ENCODE measurements at regions not wholly inside any gene's neighbourhood (a gene's known extent, or its start where the extent isn't known, plus 50 kb on each side); places are given as distances from the start of the nearest gene placed in this dataset.

DNA sequence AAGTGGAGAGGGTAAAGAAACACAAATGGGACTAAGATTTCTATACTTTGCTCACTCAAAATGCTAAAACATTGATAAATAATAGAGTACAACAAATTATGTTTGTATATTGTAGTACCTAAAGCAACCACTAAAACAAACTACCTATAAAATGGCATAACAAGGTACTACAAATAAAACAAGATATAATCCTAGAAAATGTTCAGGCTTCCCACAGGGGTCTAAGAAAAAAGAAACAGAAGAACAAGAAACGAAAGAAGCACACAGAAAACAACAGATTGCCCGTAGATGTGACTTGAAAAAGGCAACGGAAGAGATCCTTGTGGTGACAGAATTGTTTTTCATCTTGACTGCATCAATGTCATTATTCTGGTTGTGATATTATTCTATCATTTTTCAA is 63.3 kb upstream of the ADGRL4 start:
- H2BK5ac ChIP-seq (ENCODE audit: low read depth, low read length, poor library complexity, severe bottlenecking): no peak overlapping the region
- no peak overlapping the region for H2AFZ ChIP-seq (ENCODE audit: low read depth, low read length)
- H3K4ac ChIP-seq (ENCODE audit: low read depth in 1 of 2, low read length in 2 of 2): no peak overlapping the region
- H3K4me2 ChIP-seq (ENCODE audit: low read length, poor library complexity, severe bottlenecking): no peak overlapping the region
- H3K14ac ChIP-seq (ENCODE audit: low read length in 2 of 2): no peak overlapping the region
- no peak overlapping the region for H4K91ac ChIP-seq (ENCODE audit: low read length)
- H3K27me3 ChIP-seq (ENCODE audit: control insufficient read depth in 1 of 2, insufficient read depth in 1 of 2, low read length in 2 of 2): no peaks in the 10 kb centered on the region
- no peak overlapping the region for H2BK12ac ChIP-seq (ENCODE audit: low read length in 2 of 2)
- H3K79me1 ChIP-seq (replicated peaks; ENCODE audit: low read length, poor library complexity, severe bottlenecking): no peaks in the 10 kb centered on the region
- no peaks in the 10 kb centered on the region for H3K4me1 ChIP-seq (ENCODE audit: control insufficient read depth, insufficient read depth, low read depth, low read length)
- DNase-seq: no peak
- no peak overlapping the region for H4K8ac ChIP-seq (ENCODE audit: low read length)
- no peak overlapping the region for H3K18ac ChIP-seq (ENCODE audit: low read depth in 1 of 2, low read length in 2 of 2)
- no peaks in the 10 kb centered on the region for H3K36me3 ChIP-seq (ENCODE audit: control insufficient read depth in 1 of 2, insufficient read depth in 2 of 2, low read depth in 1 of 2, low read length in 2 of 2)
- no peak overlapping the region for H3K23ac ChIP-seq (ENCODE audit: low read length in 2 of 2)
- WGBS: 90% methylated on average over 3 of the region's 3 CpGs
- H3K9ac ChIP-seq (ENCODE audit: low read length): no peak overlapping the region
- no peak overlapping the region for H2AK5ac ChIP-seq (ENCODE audit: low read length, severe bottlenecking)
- H3K9me3 ChIP-seq (ENCODE audit: control insufficient read depth, low read length): no peaks in the 10 kb centered on the region
- H2BK120ac ChIP-seq (ENCODE audit: low read depth, low read length): no peak overlapping the region
- no peak overlapping the region for H2BK15ac ChIP-seq (ENCODE audit: low read depth, poor library complexity, severe bottlenecking)
- no peak overlapping the region for H3K4me3 ChIP-seq (ENCODE audit: insufficient read depth in 1 of 2, low read depth in 1 of 2, low read length in 2 of 2)
- H3K27ac ChIP-seq (ENCODE audit: low read length, poor library complexity, severe bottlenecking): no peak overlapping the region

GRCh38 chr1:79059341-79059740 is 52.8 kb upstream of the ADGRL4 start:
- H3K4me1 ChIP-seq (ENCODE audit: control insufficient read depth, insufficient read depth, low read depth, low read length): no peaks in the 10 kb centered on the region
- no peak overlapping the region for H2AFZ ChIP-seq (ENCODE audit: low read depth, low read length)
- no peaks in the 10 kb centered on the region for H3K27me3 ChIP-seq (ENCODE audit: control insufficient read depth in 1 of 2, insufficient read depth in 1 of 2, low read length in 2 of 2)
- no peak overlapping the region for H3K14ac ChIP-seq (ENCODE audit: low read length in 2 of 2)
- H4K8ac ChIP-seq (ENCODE audit: low read length): no peak overlapping the region
- no peak overlapping the region for H2BK5ac ChIP-seq (ENCODE audit: low read depth, low read length, poor library complexity, severe bottlenecking)
- H2BK120ac ChIP-seq (ENCODE audit: low read depth, low read length): no peak overlapping the region
- 98% methylated on average over 2 of the region's 2 CpGs for WGBS
- H3K4ac ChIP-seq (ENCODE audit: low read depth in 1 of 2, low read length in 2 of 2): no peak overlapping the region
- no peak overlapping the region for H3K18ac ChIP-seq (ENCODE audit: low read depth in 1 of 2, low read length in 2 of 2)
- H3K9ac ChIP-seq (ENCODE audit: low read length): no peak overlapping the region
- H3K4me2 ChIP-seq (ENCODE audit: low read length, poor library complexity, severe bottlenecking): no peak overlapping the region
- peaks cover 4% of the 10 kb centered on the region for H3K9me3 ChIP-seq (ENCODE audit: control insufficient read depth, low read length)
- no peak overlapping the region for H2AK5ac ChIP-seq (ENCODE audit: low read length, severe bottlenecking)
- DNase-seq: no peak
- no peaks in the 10 kb centered on the region for H3K36me3 ChIP-seq (ENCODE audit: control insufficient read depth in 1 of 2, insufficient read depth in 2 of 2, low read depth in 1 of 2, low read length in 2 of 2)
- H3K23ac ChIP-seq (ENCODE audit: low read length in 2 of 2): no peak overlapping the region
- no peak overlapping the region for H3K4me3 ChIP-seq (ENCODE audit: insufficient read depth in 1 of 2, low read depth in 1 of 2, low read length in 2 of 2)
- no peak overlapping the region for H4K91ac ChIP-seq (ENCODE audit: low read length)
- no peaks in the 10 kb centered on the region for H3K79me1 ChIP-seq (replicated peaks; ENCODE audit: low read length, poor library complexity, severe bottlenecking)
- H3K27ac ChIP-seq (ENCODE audit: low read length, poor library complexity, severe bottlenecking): no peak overlapping the region
- H2BK12ac ChIP-seq (ENCODE audit: low read length in 2 of 2): no peak overlapping the region
- no peak overlapping the region for H2BK15ac ChIP-seq (ENCODE audit: low read depth, poor library complexity, severe bottlenecking)

Data from mesenchymal stem cell (in vitro differentiated cells and primary cell).